Neural progenitor cell (in vitro differentiated cells): ENCODE measurements at regions not wholly inside any gene's neighbourhood (a gene's known extent, or its start where the extent isn't known, plus 50 kb on each side); places are given as distances from the start of the nearest gene placed in this dataset.

Experiments
- DNase-seq: peaks from one replicate; pipeline ENCODE4 v3.0.0-alpha.2; 2016; ENCODE audit warnings: low spot score
- H2AFZ ChIP-seq: fragments of 200-600 bp; sonication (generic); replicated peaks from 2 replicates; pipeline ENCODE4 v1.6.1; 2016; ENCODE audit warnings: antibody characterized with exemption
- H3F3A ChIP-seq: fragments of 200-600 bp; sonication (generic); 2 replicates; pipeline ENCODE4 v1.6.1; 2016; ENCODE audit warnings: antibody characterized with exemption, low read depth
- H3K27ac ChIP-seq: fragments of 200-600 bp; sonication (generic); 2 replicates; pipeline ENCODE4 v1.5.1; 2016; ENCODE audit warnings: mild to moderate bottlenecking
- H3K27me3 ChIP-seq: fragments of 200-600 bp; sonication (generic); 2 replicates; pipeline ENCODE4 v1.6.1; 2016; ENCODE audit warnings: mild to moderate bottlenecking, moderate library complexity
- H3K36me3 ChIP-seq: fragments of 200-600 bp; sonication (generic); 2 replicates; pipeline ENCODE4 v1.5.1; 2016
- H3K4me1 ChIP-seq: fragments of 200-600 bp; sonication (generic); 2 replicates; pipeline ENCODE4 v1.6.1; 2016; ENCODE audit warnings: mixed run types
- H3K4me2 ChIP-seq: fragments of 200-600 bp; sonication (generic); 2 replicates; pipeline ENCODE4 v1.6.1; 2016
- H3K4me3 ChIP-seq: fragments of 200-600 bp; sonication (generic); 2 replicates; pipeline ENCODE4 v1.5.1; 2016
- H3K79me2 ChIP-seq: fragments of 200-600 bp; sonication (generic); 2 replicates; pipeline ENCODE4 v1.6.1; 2016; ENCODE audit warnings: low read depth
- H3K9ac ChIP-seq: fragments of 200-600 bp; sonication (generic); 2 replicates; pipeline ENCODE4 v1.6.1; 2016
- H3K9me3 ChIP-seq: fragments of 200-600 bp; sonication (generic); 2 replicates; pipeline ENCODE4 v1.5.1; 2016; ENCODE audit warnings: low read depth
- H4K20me1 ChIP-seq: fragments of 200-600 bp; sonication (generic); 2 replicates; pipeline ENCODE4 v1.6.1; 2016; ENCODE audit warnings: low read depth
- H3K27ac Mint-ChIP-seq: 3 replicates; pipeline ENCODE4 v1.8.0; 2021; ENCODE audit warnings: mixed read lengths
- H3K27me3 Mint-ChIP-seq: 2 replicates; pipeline ENCODE4 v1.8.0; 2022; ENCODE audit warnings: low read depth, mild to moderate bottlenecking, inconsistent platforms, moderate library complexity, mixed read lengths; ENCODE audit not compliant: insufficient read depth
- H3K36me3 Mint-ChIP-seq: 3 replicates; pipeline ENCODE4 v1.8.0; 2021; ENCODE audit warnings: mixed read lengths
- H3K4me1 Mint-ChIP-seq: 3 replicates; pipeline ENCODE4 v1.8.0; 2021; ENCODE audit warnings: mixed read lengths
- H3K4me3 Mint-ChIP-seq: 3 replicates; pipeline ENCODE4 v1.8.0; 2021; ENCODE audit warnings: mild to moderate bottlenecking, moderate library complexity, mixed read lengths
- H3K9me3 Mint-ChIP-seq: 3 replicates; pipeline ENCODE4 v1.8.0; 2020; ENCODE audit warnings: mixed read lengths
- CTCF ChIP-seq: fragments of 200-600 bp; sonication (generic); IDR thresholded peaks from 2 replicates; pipeline ENCODE4 v1.5.1; 2017; ENCODE audit warnings: antibody characterized with exemption, mild to moderate bottlenecking
- EZH2 ChIP-seq: fragments of 200-600 bp; sonication (generic); IDR thresholded peaks from 2 replicates; pipeline ENCODE4 v1.6.1; 2017; ENCODE audit warnings: antibody characterized with exemption, mild to moderate bottlenecking, moderate library complexity
- EZH2phosphoT487 ChIP-seq: fragments of 200-600 bp; sonication (generic); IDR thresholded peaks from 2 replicates; pipeline ENCODE4 v1.6.1; 2017; ENCODE audit warnings: antibody characterized with exemption

DNA sequence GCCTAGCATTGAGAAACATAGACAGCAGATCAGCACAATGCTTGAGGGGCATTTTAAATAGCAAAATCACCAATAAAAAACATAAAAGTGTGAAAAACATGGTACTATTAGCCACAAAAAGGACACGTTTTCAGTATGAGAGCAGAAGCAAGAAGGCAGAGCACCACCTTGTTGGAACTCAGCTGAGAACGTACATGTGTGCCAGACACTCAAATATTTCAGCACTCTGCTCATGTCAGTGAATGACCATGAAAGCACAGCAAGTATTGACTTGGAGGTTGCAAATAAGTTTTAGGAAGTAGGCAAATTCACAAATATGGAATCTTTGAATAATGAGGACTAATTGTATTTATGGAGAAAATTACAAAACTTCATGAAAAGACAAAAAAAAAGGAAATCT lies 193.4 kb upstream of the PKN2 start:
- no peaks in the 10 kb centered on the region for H3F3A ChIP-seq
- no peaks in the 10 kb centered on the region for H3K27me3 ChIP-seq
- H3K27ac Mint-ChIP-seq, result no peak overlapping the region
- no peaks in the 10 kb centered on the region for H3K27me3 Mint-ChIP-seq
- no peaks in the 10 kb centered on the region for H3K36me3 Mint-ChIP-seq
- no peaks in the 10 kb centered on the region for H3K36me3 ChIP-seq
- H3K79me2 ChIP-seq, result no peaks in the 10 kb centered on the region
- DNase-seq, result no peak
- no peak overlapping the region for H2AFZ ChIP-seq
- H3K9me3 ChIP-seq, result no peaks in the 10 kb centered on the region
- no peak overlapping the region for H3K4me2 ChIP-seq
- H3K9me3 Mint-ChIP-seq, result no peaks in the 10 kb centered on the region
- no peak overlapping the region for H3K27ac ChIP-seq
- no peaks in the 10 kb centered on the region for H3K4me1 ChIP-seq
- no peak overlapping the region for H3K9ac ChIP-seq
- no peaks in the 10 kb centered on the region for H3K4me1 Mint-ChIP-seq
- TF ChIP-seq EZH2 (no peak), CTCF (no peak), EZH2phosphoT487 (no peak)
- no peaks in the 10 kb centered on the region for H4K20me1 ChIP-seq
- H3K4me3 ChIP-seq, result no peak overlapping the region
- H3K4me3 Mint-ChIP-seq, result no peak overlapping the region

- H3K4me3 ChIP-seq, result no peak overlapping the region
- Mint-ChIP-seq H3K27ac (no peak overlapping the region), H3K4me1 (no peaks in the 10 kb centered on the region), H3K36me3 (no peaks in the 10 kb centered on the region), H3K9me3 (no peaks in the 10 kb centered on the region), H3K27me3 (peaks cover 2% of the 10 kb centered on the region), H3K4me3 (no peak overlapping the region)
- H3K27ac ChIP-seq, result no peak overlapping the region
- no peaks in the 10 kb centered on the region for H3K36me3 ChIP-seq
- no peaks in the 10 kb centered on the region for H3K79me2 ChIP-seq
- no peaks in the 10 kb centered on the region for H3K9me3 ChIP-seq
- H3F3A ChIP-seq, result no peaks in the 10 kb centered on the region
- H3K4me1 ChIP-seq, result no peaks in the 10 kb centered on the region
- TF ChIP-seq CTCF, result no peak
- TF ChIP-seq EZH2phosphoT487, result no peak
- TF ChIP-seq EZH2, result no peak
- no peaks in the 10 kb centered on the region for H4K20me1 ChIP-seq
- no peak overlapping the region for H3K9ac ChIP-seq
- H2AFZ ChIP-seq, result no peak overlapping the region
- H3K27me3 ChIP-seq, result no peaks in the 10 kb centered on the region
- DNase-seq, result no peak
- H3K4me2 ChIP-seq, result no peak overlapping the region
These were observed 184.4 kb upstream of the PKN2 start for GRCh38 chr1:88499671-88500070.

DNA sequence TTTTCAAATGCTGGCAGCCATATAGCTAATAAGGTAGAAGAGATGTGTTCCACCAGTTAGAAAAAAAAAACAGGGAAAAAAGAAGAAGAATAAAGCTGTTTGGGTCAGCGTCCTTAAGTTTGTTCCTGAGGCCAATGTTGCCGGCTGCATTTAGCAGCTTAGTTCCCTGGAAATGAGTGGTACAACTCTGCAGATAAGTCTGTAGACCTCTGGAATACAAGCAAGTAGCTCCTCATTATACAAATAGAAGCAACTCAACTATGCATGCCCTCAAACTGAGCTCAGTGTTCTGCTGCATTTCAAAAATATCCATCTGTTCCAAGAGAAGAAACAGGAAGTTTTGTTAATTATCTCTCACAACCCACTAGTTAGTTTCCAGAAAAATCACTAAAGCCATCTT lies 181.2 kb upstream of the PKN2 start:
- H2AFZ ChIP-seq, result no peak overlapping the region
- H3K36me3 ChIP-seq, result no peaks in the 10 kb centered on the region
- no peak overlapping the region for H3K27ac ChIP-seq
- no peak overlapping the region for H3K27ac Mint-ChIP-seq
- no peaks in the 10 kb centered on the region for H3K4me1 Mint-ChIP-seq
- no peaks in the 10 kb centered on the region for H3K79me2 ChIP-seq
- no peaks in the 10 kb centered on the region for H3K4me1 ChIP-seq
- H3K4me3 ChIP-seq, result no peak overlapping the region
- no peaks in the 10 kb centered on the region for H3K27me3 Mint-ChIP-seq
- H3K4me2 ChIP-seq, result no peak overlapping the region
- no peak for DNase-seq
- H3K9me3 Mint-ChIP-seq, result no peaks in the 10 kb centered on the region
- no peak overlapping the region for H3K9ac ChIP-seq
- H3K9me3 ChIP-seq, result no peaks in the 10 kb centered on the region
- H3K4me3 Mint-ChIP-seq, result no peak overlapping the region
- TF ChIP-seq EZH2 (no peak), CTCF (no peak), EZH2phosphoT487 (no peak)
- no peaks in the 10 kb centered on the region for H3K36me3 Mint-ChIP-seq
- H3F3A ChIP-seq, result no peaks in the 10 kb centered on the region
- no peaks in the 10 kb centered on the region for H3K27me3 ChIP-seq
- H4K20me1 ChIP-seq, result no peaks in the 10 kb centered on the region

DNA sequence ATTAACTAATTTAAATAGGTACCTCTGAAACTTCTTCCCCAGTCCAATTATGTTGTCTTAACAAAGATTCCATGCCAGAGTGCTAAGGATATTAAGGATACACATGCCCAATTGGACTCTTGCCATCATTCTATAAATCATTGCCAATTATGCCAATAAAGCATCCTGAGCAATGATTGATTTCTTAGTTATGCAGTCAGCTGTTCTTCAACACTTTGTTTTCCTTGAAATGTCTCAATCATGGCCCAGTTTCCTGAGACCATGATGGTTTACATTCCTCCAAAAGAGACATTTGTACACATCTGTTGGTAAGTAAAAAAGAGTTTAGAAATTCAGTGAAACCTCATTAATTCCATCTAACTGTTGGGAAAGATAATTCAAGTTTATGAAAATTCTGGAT lies 180.4 kb upstream of the PKN2 start:
- DNase-seq, result no peak
- H4K20me1 ChIP-seq, result no peaks in the 10 kb centered on the region
- no peaks in the 10 kb centered on the region for H3K9me3 Mint-ChIP-seq
- no peaks in the 10 kb centered on the region for H3K9me3 ChIP-seq
- no peaks in the 10 kb centered on the region for H3K27me3 ChIP-seq
- H3K4me3 ChIP-seq, result no peak overlapping the region
- no peak overlapping the region for H3K4me3 Mint-ChIP-seq
- no peaks in the 10 kb centered on the region for H3K36me3 ChIP-seq
- no peaks in the 10 kb centered on the region for H3F3A ChIP-seq
- H3K9ac ChIP-seq, result no peak overlapping the region
- no peak overlapping the region for H2AFZ ChIP-seq
- H3K27ac ChIP-seq, result no peak overlapping the region
- no peaks in the 10 kb centered on the region for H3K4me1 Mint-ChIP-seq
- no peaks in the 10 kb centered on the region for H3K79me2 ChIP-seq
- no peak overlapping the region for H3K27ac Mint-ChIP-seq
- TF ChIP-seq EZH2phosphoT487 (no peak), CTCF (no peak), EZH2 (no peak)
- no peaks in the 10 kb centered on the region for H3K36me3 Mint-ChIP-seq
- H3K27me3 Mint-ChIP-seq, result no peaks in the 10 kb centered on the region
- no peak overlapping the region for H3K4me2 ChIP-seq
- H3K4me1 ChIP-seq, result no peaks in the 10 kb centered on the region
